ENCODE measurements at regions not wholly inside any gene's neighbourhood (a gene's known extent, or its start where the extent isn't known, plus 50 kb on each side); places are given as distances from the start of the nearest gene placed in this dataset.

GRCh38 chr17:83149029-83149725, 69.8 kb downstream of the METRNL start:
- Histone ChIP-seq H3K79me2 (ENCODE audit: insufficient read depth, low read length) (no peaks in the 10 kb centered on the region), H4K20me1 (ENCODE audit: insufficient read depth, low read length) (no peaks in the 10 kb centered on the region; the same call in none of the 2 replicates), H3K9ac (ENCODE audit: low read depth, low read length) (no peak overlapping the region), H3K4me3 (ENCODE audit: low read depth in 1 of 2, low read length in 2 of 2) (no peak overlapping the region), H3K36me3 (ENCODE audit: insufficient read depth, low read length) (no peaks in the 10 kb centered on the region), H3K9me3 (ENCODE audit: insufficient read depth, low read length, severe bottlenecking) (no peaks in the 10 kb centered on the region), H3K4me1 (ENCODE audit: insufficient read depth, low read length) (no peaks in the 10 kb centered on the region), H3K27me3 (ENCODE audit: insufficient read depth, low read length, poor library complexity) (peaks cover 23% of the 10 kb centered on the region), H3K4me2 (ENCODE audit: insufficient read depth, low read length) (no peak overlapping the region), H2AFZ (ENCODE audit: low read depth, low read length) (no peak overlapping the region), H3K27ac (ENCODE audit: low read length) (no peak overlapping the region)
- TF ChIP-seq, protein P1, sequence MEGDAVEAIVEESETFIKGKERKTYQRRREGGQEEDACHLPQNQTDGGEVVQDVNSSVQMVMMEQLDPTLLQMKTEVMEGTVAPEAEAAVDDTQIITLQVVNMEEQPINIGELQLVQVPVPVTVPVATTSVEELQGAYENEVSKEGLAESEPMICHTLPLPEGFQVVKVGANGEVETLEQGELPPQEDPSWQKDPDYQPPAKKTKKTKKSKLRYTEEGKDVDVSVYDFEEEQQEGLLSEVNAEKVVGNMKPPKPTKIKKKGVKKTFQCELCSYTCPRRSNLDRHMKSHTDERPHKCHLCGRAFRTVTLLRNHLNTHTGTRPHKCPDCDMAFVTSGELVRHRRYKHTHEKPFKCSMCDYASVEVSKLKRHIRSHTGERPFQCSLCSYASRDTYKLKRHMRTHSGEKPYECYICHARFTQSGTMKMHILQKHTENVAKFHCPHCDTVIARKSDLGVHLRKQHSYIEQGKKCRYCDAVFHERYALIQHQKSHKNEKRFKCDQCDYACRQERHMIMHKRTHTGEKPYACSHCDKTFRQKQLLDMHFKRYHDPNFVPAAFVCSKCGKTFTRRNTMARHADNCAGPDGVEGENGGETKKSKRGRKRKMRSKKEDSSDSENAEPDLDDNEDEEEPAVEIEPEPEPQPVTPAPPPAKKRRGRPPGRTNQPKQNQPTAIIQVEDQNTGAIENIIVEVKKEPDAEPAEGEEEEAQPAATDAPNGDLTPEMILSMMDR (IDR thresholded peaks at IDR 0.05; ENCODE audit: borderline replicate concordance, extremely low read depth, low read length, poor library complexity, severe bottlenecking), result no peak
- TF ChIP-seq EZH2 (IDR thresholded peaks at IDR 0.05; ENCODE audit: borderline replicate concordance, low read depth, low read length, severe bottlenecking), result no peak
- ATAC-seq (ENCODE audit: insufficient read depth, low read depth), result no peak
- no peak for DNase-seq

DNA sequence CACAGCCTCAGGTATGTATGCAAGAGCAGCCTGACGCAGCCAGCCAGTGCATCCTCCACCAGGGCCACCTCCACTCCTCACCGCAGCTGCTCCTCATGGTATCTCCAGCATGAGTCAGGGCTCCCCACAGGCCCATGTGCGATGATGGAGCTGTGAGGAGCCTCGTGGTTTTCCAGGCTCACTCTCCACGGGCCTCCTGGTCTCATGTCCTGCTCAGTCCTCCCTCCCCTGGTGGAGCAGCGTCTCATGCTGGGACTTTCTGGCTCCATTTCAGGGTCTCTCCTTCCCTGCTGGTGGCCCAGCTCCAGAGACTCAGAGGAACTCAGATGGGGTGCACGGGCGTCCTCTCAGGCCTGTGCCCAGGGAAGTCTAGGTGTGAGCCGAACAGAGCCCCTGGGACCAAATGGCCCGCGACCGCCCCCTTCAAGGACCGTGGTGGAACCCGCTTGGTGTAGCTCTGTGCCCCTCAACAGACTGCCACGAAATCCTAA, 70.4 kb downstream of the METRNL start:
- H3K4me3 ChIP-seq (ENCODE audit: low read depth in 1 of 2, low read length in 2 of 2), result no peak overlapping the region
- ATAC-seq (ENCODE audit: insufficient read depth, low read depth) (no peak), DNase-seq (no peak)
- H3K4me2 ChIP-seq (ENCODE audit: insufficient read depth, low read length), result no peak overlapping the region
- H2AFZ ChIP-seq (ENCODE audit: low read depth, low read length), result no peak overlapping the region
- peaks cover 20% of the 10 kb centered on the region for H3K27me3 ChIP-seq (ENCODE audit: insufficient read depth, low read length, poor library complexity)
- no peak overlapping the region for H3K9ac ChIP-seq (ENCODE audit: low read depth, low read length)
- H3K9me3 ChIP-seq (ENCODE audit: insufficient read depth, low read length, severe bottlenecking), result no peaks in the 10 kb centered on the region
- TF ChIP-seq EZH2 (IDR thresholded peaks at IDR 0.05; ENCODE audit: borderline replicate concordance, low read depth, low read length, severe bottlenecking), result no peak
- TF ChIP-seq, protein P1 (IDR thresholded peaks at IDR 0.05; ENCODE audit: borderline replicate concordance, extremely low read depth, low read length, poor library complexity, severe bottlenecking), result no peak
- no peaks in the 10 kb centered on the region; the same call in none of the 2 replicates for H4K20me1 ChIP-seq (ENCODE audit: insufficient read depth, low read length)
- H3K27ac ChIP-seq (ENCODE audit: low read length), result no peak overlapping the region
- no peaks in the 10 kb centered on the region for H3K79me2 ChIP-seq (ENCODE audit: insufficient read depth, low read length)
- H3K4me1 ChIP-seq (ENCODE audit: insufficient read depth, low read length), result no peaks in the 10 kb centered on the region
- no peaks in the 10 kb centered on the region for H3K36me3 ChIP-seq (ENCODE audit: insufficient read depth, low read length)

DNA sequence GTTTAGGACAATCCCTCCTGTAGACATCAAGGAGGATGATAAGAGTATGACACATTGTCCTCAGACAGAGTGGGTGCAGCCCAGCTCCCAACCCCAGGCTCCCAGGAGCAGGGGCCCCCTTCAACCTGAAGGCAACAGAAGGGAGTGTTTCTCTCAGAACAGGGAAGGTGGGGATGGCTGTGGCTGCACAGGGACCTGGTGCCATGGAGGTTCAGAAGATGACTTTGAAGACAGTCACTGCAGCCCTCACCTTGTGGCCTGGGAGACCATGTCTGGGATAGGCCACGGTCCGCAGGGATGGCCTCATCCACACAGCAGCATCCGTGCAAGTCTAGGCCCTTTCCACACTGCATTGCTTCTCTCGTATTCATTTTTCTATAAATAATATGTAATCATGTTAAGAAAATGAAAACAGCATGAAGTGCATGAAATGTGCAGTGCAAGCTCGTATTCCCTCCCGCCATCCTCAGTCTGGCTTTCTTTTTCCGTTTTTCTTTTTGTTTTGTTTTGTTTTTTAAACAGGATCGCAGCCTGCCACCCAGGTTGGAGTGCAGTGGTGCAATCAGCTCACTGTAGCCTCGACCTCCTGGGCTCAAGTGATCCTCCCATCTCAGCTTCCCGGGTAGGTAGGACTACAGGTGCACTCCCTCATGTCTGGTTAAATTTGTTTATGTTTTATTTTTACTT, 71.1 kb downstream of the METRNL start:
- TF ChIP-seq EZH2 (IDR thresholded peaks at IDR 0.05; ENCODE audit: borderline replicate concordance, low read depth, low read length, severe bottlenecking), result no peak
- TF ChIP-seq, protein P1 (IDR thresholded peaks at IDR 0.05; ENCODE audit: borderline replicate concordance, extremely low read depth, low read length, poor library complexity, severe bottlenecking), result no peak
- ATAC-seq (ENCODE audit: insufficient read depth, low read depth) (no peak), DNase-seq (no peak)
- no peaks in the 10 kb centered on the region for H3K36me3 ChIP-seq (ENCODE audit: insufficient read depth, low read length)
- H2AFZ ChIP-seq (ENCODE audit: low read depth, low read length), result no peak overlapping the region
- no peak overlapping the region for H3K27ac ChIP-seq (ENCODE audit: low read length)
- peaks cover 24% of the 10 kb centered on the region for H3K27me3 ChIP-seq (ENCODE audit: insufficient read depth, low read length, poor library complexity)
- H3K4me1 ChIP-seq (ENCODE audit: insufficient read depth, low read length), result no peaks in the 10 kb centered on the region
- no peak overlapping the region for H3K4me2 ChIP-seq (ENCODE audit: insufficient read depth, low read length)
- H4K20me1 ChIP-seq (ENCODE audit: insufficient read depth, low read length), result peaks cover 2% of the 10 kb centered on the region
- no peak overlapping the region for H3K4me3 ChIP-seq (ENCODE audit: low read depth in 1 of 2, low read length in 2 of 2)
- no peaks in the 10 kb centered on the region for H3K9me3 ChIP-seq (ENCODE audit: insufficient read depth, low read length, severe bottlenecking)
- H3K9ac ChIP-seq (ENCODE audit: low read depth, low read length), result no peak overlapping the region
- H3K79me2 ChIP-seq (ENCODE audit: insufficient read depth, low read length), result no peaks in the 10 kb centered on the region

Data from DND-41 (cell line).